Gastroesophageal sphincter (tissue), 4 donors: ENCODE measurements at regions not wholly inside any gene's neighbourhood (a gene's known extent, or its start where the extent isn't known, plus 50 kb on each side); places are given as distances from the start of the nearest gene placed in this dataset.
A peak's percentile ranks its signal among the peaks of the same experiment; 100 is the strongest.

Experiments
- ATAC-seq: fragments of 150-250 bp; one replicate; pipeline ENCODE4 v1.9.1; 2016; ENCODE audit warnings: mild to moderate bottlenecking, moderate library complexity
- H3K27ac ChIP-seq, 4 donors: fragments of 200-600 bp; sonication (generic) in 3 of 4; 1 replicate in 3 of 4; 2 replicates in 1 of 4; pipeline ENCODE4 v1.5.1; 2016 to 2019
- H3K27me3 ChIP-seq: fragments of 200-600 bp; sonication (generic); one replicate; pipeline ENCODE4 v1.5.1; 2019
- H3K36me3 ChIP-seq, 2 donors: fragments of 200-600 bp; sonication (generic); one replicate each; pipeline ENCODE4 v1.5.1; 2019; ENCODE audit warnings: control low read depth in 1 of 2
- H3K4me1 ChIP-seq, 3 donors: fragments of 200-600 bp; sonication (generic); 1 replicate in 2 of 3; 2 replicates in 1 of 3; pipeline ENCODE4 v1.5.1; 2016 to 2019; ENCODE audit warnings: control low read depth in 2 of 3
- H3K4me3 ChIP-seq, 2 donors: fragments of 200-600 bp; sonication (generic); one replicate each; pipeline ENCODE4 v1.5.1; 2019; ENCODE audit warnings: mild to moderate bottlenecking in 1 of 2, moderate library complexity in 1 of 2
- H3K9me3 ChIP-seq, 3 donors: fragments of 200-600 bp; sonication (generic); one replicate each; pipeline ENCODE4 v1.5.1; 2017 to 2019; ENCODE audit warnings: control low read depth in 2 of 3
- CTCF ChIP-seq, 4 experiments: fragments of 200-600 bp in 2 of 4; fragments of 450-650 bp in 2 of 4; sonication (generic) in 1 of 4; IDR thresholded peaks; one replicate each; pipeline ENCODE4 v1.5.1; 2017 to 2019; ENCODE audit warnings: antibody characterized with exemption in 4 of 4, mild to moderate bottlenecking in 2 of 4, moderate library complexity in 2 of 4
- EP300 ChIP-seq: sonication (generic); formaldehyde crosslinking; IDR thresholded peaks from one replicate; pipeline ENCODE4 v1.6.1; 2017; ENCODE audit warnings: antibody characterized with exemption, mild to moderate bottlenecking
- POLR2A ChIP-seq, 2 donors: fragments of 450-650 bp; IDR thresholded peaks; one replicate each; pipeline ENCODE4 v1.6.1; 2017; ENCODE audit warnings: antibody characterized with exemption in 2 of 2, mild to moderate bottlenecking in 2 of 2, moderate library complexity in 1 of 2
- POLR2AphosphoS5 ChIP-seq: sonication (generic); formaldehyde crosslinking; IDR thresholded peaks from one replicate; pipeline ENCODE4 v1.6.1; 2017; ENCODE audit warnings: antibody characterized with exemption
- WGBS, 2 donors: methylation state at CpG; one replicate each; pipeline ENCODE4 v1.1.5; 2018; ENCODE audit warnings: low coverage in 1 of 2; 5-methylcytosine and 5-hydroxymethylcytosine counted together

GRCh38 chr2:237159006-237159911 lies 73.6 kb downstream of the COPS8 start:
- Histone ChIP-seq H3K27me3 (no peaks in the 10 kb centered on the region), H3K36me3 (no peaks in the 10 kb centered on the region), H3K4me1 (peaks cover 0 to 46% (median 0%) of the 10 kb centered on the region in 3 donors), H3K9me3 (no peaks in the 10 kb centered on the region), H3K27ac (peak overlapping the region in 3 of 4 donors; percentile 30 to 76 (median 75)), H3K4me3 (no peak overlapping the region)
- WGBS, 2 donors = 57 to 69% methylated on average over 7 of the region's 10 CpGs
- ATAC-seq = peak; percentile 25
- TF ChIP-seq POLR2A (IDR thresholded peaks at IDR 0.05) (no peak), POLR2AphosphoS5 (peak; percentile 18), CTCF (IDR thresholded peaks at IDR 0.05) (no peak)

- no peak for ATAC-seq
- Histone ChIP-seq H3K27ac (peak overlapping the region in 3 of 4 donors; percentile 68 to 76 (median 75)), H3K4me1 (peaks cover 0 to 42% (median 0%) of the 10 kb centered on the region in 3 donors), H3K4me3 (no peak overlapping the region), H3K9me3 (no peaks in the 10 kb centered on the region), H3K36me3 (no peaks in the 10 kb centered on the region), H3K27me3 (no peaks in the 10 kb centered on the region)
- no peak for TF ChIP-seq EP300
- 60 to 83% methylated on average over 1 to 2 of the region's 9 CpGs for WGBS, 2 donors
Measured at GRCh38 chr2:237160271-237160919, 74.7 kb downstream of the COPS8 start.

- no peak overlapping the region for H3K4me3 ChIP-seq
- TF ChIP-seq CTCF (IDR thresholded peaks at IDR 0.05) (no peak), POLR2AphosphoS5 (peak; percentile 46)
- peak; percentile 92 for ATAC-seq
- H3K36me3 ChIP-seq = no peaks in the 10 kb centered on the region
- H3K4me1 ChIP-seq = peaks cover 0 to 38% (median 0%) of the 10 kb centered on the region in 3 donors
- H3K27ac ChIP-seq = peak overlapping the region in 3 of 4 donors; percentile 68 to 76 (median 75)
- no peaks in the 10 kb centered on the region for H3K9me3 ChIP-seq
- no peaks in the 10 kb centered on the region for H3K27me3 ChIP-seq
- WGBS, 2 donors = 55 to 89% methylated on average over 3 to 5 of the region's 5 CpGs
Measured at GRCh38 chr2:237161189-237161588, 75.5 kb downstream of the COPS8 start.

- Histone ChIP-seq H3K4me1 (peaks cover 0 to 23% (median 0%) of the 10 kb centered on the region in 3 donors), H3K9me3 (no peaks in the 10 kb centered on the region), H3K27me3 (no peaks in the 10 kb centered on the region), H3K36me3 (no peaks in the 10 kb centered on the region), H3K4me3 (no peak overlapping the region), H3K27ac (peak overlapping the region in 1 of 4 donors; percentile 25)
- no peak for TF ChIP-seq EP300
- no peak for TF ChIP-seq POLR2AphosphoS5
- TF ChIP-seq CTCF (IDR thresholded peaks at IDR 0.05) = no peak
- WGBS, 2 donors = 84 to 100% methylated on average over 1 to 3 of the region's 5 CpGs
- no peak for ATAC-seq
Measured at GRCh38 chr2:237162959-237163358, 77.3 kb downstream of the COPS8 start.

- Histone ChIP-seq H3K27me3 (no peaks in the 10 kb centered on the region), H3K4me3 (no peak overlapping the region), H3K27ac (peak overlapping the region in 3 of 4 donors; percentile 47 to 54 (median 48)), H3K9me3 (no peaks in the 10 kb centered on the region), H3K4me1 (peaks cover 0 to 20% (median 0%) of the 10 kb centered on the region in 3 donors), H3K36me3 (no peaks in the 10 kb centered on the region)
- 56 to 77% methylated on average over 10 of the region's 10 CpGs for WGBS, 2 donors
- no peak for TF ChIP-seq POLR2A (IDR thresholded peaks at IDR 0.05)
- no peak for TF ChIP-seq CTCF (IDR thresholded peaks at IDR 0.05)
- TF ChIP-seq POLR2AphosphoS5 = peak; percentile 36
- no peak for TF ChIP-seq EP300
- peak; percentile 22 for ATAC-seq
Measured at GRCh38 chr2:237164474-237165042, 78.9 kb downstream of the COPS8 start.
